ENCODE measurements at regions not wholly inside any gene's neighbourhood (a gene's known extent, or its start where the extent isn't known, plus 50 kb on each side); places are given as distances from the start of the nearest gene placed in this dataset.

DNA sequence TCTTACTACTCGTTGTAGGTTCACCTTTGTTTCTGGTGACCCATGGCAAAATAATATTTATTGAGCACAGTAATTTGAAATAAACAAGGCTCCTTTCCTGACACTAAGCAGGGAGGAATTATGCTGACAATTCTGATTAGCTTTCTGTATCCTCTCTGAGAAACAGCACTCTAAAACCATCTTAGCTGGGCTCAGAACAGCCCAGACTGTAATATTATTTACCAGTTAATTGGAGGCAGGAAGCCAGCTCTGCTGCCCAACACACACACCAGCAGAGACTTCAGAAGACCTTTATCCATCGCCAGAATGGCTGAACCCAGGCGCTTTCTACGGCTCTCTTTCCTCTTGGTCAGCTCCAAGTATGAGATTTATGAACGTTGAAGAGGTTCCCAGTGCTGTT is 77.6 kb upstream of the FMN2 start:
- TF ChIP-seq, protein P1, sequence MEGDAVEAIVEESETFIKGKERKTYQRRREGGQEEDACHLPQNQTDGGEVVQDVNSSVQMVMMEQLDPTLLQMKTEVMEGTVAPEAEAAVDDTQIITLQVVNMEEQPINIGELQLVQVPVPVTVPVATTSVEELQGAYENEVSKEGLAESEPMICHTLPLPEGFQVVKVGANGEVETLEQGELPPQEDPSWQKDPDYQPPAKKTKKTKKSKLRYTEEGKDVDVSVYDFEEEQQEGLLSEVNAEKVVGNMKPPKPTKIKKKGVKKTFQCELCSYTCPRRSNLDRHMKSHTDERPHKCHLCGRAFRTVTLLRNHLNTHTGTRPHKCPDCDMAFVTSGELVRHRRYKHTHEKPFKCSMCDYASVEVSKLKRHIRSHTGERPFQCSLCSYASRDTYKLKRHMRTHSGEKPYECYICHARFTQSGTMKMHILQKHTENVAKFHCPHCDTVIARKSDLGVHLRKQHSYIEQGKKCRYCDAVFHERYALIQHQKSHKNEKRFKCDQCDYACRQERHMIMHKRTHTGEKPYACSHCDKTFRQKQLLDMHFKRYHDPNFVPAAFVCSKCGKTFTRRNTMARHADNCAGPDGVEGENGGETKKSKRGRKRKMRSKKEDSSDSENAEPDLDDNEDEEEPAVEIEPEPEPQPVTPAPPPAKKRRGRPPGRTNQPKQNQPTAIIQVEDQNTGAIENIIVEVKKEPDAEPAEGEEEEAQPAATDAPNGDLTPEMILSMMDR (IDR thresholded peaks at IDR 0.05): no peak
- no peak for TF ChIP-seq POLR2AphosphoS5 (IDR thresholded peaks at IDR 0.05; ENCODE audit: low read depth, low read length)
- TF ChIP-seq SIN3A (IDR thresholded peaks at IDR 0.05; ENCODE audit: borderline replicate concordance, insufficient read depth, low read depth, low read length): no peak
- TF ChIP-seq, protein P2, sequence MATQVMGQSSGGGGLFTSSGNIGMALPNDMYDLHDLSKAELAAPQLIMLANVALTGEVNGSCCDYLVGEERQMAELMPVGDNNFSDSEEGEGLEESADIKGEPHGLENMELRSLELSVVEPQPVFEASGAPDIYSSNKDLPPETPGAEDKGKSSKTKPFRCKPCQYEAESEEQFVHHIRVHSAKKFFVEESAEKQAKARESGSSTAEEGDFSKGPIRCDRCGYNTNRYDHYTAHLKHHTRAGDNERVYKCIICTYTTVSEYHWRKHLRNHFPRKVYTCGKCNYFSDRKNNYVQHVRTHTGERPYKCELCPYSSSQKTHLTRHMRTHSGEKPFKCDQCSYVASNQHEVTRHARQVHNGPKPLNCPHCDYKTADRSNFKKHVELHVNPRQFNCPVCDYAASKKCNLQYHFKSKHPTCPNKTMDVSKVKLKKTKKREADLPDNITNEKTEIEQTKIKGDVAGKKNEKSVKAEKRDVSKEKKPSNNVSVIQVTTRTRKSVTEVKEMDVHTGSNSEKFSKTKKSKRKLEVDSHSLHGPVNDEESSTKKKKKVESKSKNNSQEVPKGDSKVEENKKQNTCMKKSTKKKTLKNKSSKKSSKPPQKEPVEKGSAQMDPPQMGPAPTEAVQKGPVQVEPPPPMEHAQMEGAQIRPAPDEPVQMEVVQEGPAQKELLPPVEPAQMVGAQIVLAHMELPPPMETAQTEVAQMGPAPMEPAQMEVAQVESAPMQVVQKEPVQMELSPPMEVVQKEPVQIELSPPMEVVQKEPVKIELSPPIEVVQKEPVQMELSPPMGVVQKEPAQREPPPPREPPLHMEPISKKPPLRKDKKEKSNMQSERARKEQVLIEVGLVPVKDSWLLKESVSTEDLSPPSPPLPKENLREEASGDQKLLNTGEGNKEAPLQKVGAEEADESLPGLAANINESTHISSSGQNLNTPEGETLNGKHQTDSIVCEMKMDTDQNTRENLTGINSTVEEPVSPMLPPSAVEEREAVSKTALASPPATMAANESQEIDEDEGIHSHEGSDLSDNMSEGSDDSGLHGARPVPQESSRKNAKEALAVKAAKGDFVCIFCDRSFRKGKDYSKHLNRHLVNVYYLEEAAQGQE (IDR thresholded peaks at IDR 0.05; ENCODE audit: insufficient read depth in 1 of 2, low read depth in 2 of 2, low read length in 1 of 2): no peak
